ENCODE measurements at regions not wholly inside any gene's neighbourhood (a gene's known extent, or its start where the extent isn't known, plus 50 kb on each side); places are given as distances from the start of the nearest gene placed in this dataset.

- H3K27me3 ChIP-seq (ENCODE audit: control insufficient read depth, insufficient read depth, low read length) = peaks cover 4% of the 10 kb centered on the region
- H3K4me1 ChIP-seq (ENCODE audit: control insufficient read depth, insufficient read depth, low read length) = no peaks in the 10 kb centered on the region
- H3K4me3 ChIP-seq (ENCODE audit: low read depth, low read length) = no peak overlapping the region
- no peak overlapping the region for H3K9ac ChIP-seq (ENCODE audit: low read depth, low read length)
- H3K36me3 ChIP-seq (ENCODE audit: control insufficient read depth, insufficient read depth, low read length) = no peaks in the 10 kb centered on the region
- no peaks in the 10 kb centered on the region for H3K9me3 ChIP-seq (ENCODE audit: control insufficient read depth, insufficient read depth, low read length)
Observed at GRCh38 chr16:86059253-86060171, 160.6 kb downstream of the IRF8 start.

- H3K27me3 ChIP-seq (ENCODE audit: control insufficient read depth, insufficient read depth, low read length) = peaks cover 4% of the 10 kb centered on the region
- no peaks in the 10 kb centered on the region for H3K36me3 ChIP-seq (ENCODE audit: control insufficient read depth, insufficient read depth, low read length)
- H3K9ac ChIP-seq (ENCODE audit: low read depth, low read length) = no peak overlapping the region
- H3K4me3 ChIP-seq (ENCODE audit: low read depth, low read length) = no peak overlapping the region
- H3K9me3 ChIP-seq (ENCODE audit: control insufficient read depth, insufficient read depth, low read length) = no peaks in the 10 kb centered on the region
- no peaks in the 10 kb centered on the region for H3K4me1 ChIP-seq (ENCODE audit: control insufficient read depth, insufficient read depth, low read length)
Observed at GRCh38 chr16:86060381-86061317, 161.7 kb downstream of the IRF8 start.

- H3K27me3 ChIP-seq (ENCODE audit: control insufficient read depth, insufficient read depth, low read length) = peaks cover 4% of the 10 kb centered on the region
- H3K36me3 ChIP-seq (ENCODE audit: control insufficient read depth, insufficient read depth, low read length) = no peaks in the 10 kb centered on the region
- no peak overlapping the region for H3K4me3 ChIP-seq (ENCODE audit: low read depth, low read length)
- no peak overlapping the region for H3K9ac ChIP-seq (ENCODE audit: low read depth, low read length)
- no peaks in the 10 kb centered on the region for H3K4me1 ChIP-seq (ENCODE audit: control insufficient read depth, insufficient read depth, low read length)
- H3K9me3 ChIP-seq (ENCODE audit: control insufficient read depth, insufficient read depth, low read length) = no peaks in the 10 kb centered on the region
Observed at GRCh38 chr16:86061318-86061695, 162.3 kb downstream of the IRF8 start.

- Histone ChIP-seq H3K9me3 (ENCODE audit: control insufficient read depth, insufficient read depth, low read length) (no peaks in the 10 kb centered on the region), H3K4me1 (ENCODE audit: control insufficient read depth, insufficient read depth, low read length) (no peaks in the 10 kb centered on the region), H3K4me3 (ENCODE audit: low read depth, low read length) (no peak overlapping the region), H3K27me3 (ENCODE audit: control insufficient read depth, insufficient read depth, low read length) (peaks cover 4% of the 10 kb centered on the region), H3K36me3 (ENCODE audit: control insufficient read depth, insufficient read depth, low read length) (no peaks in the 10 kb centered on the region), H3K9ac (ENCODE audit: low read depth, low read length) (no peak overlapping the region)
Observed at GRCh38 chr16:86061721-86062120, 162.8 kb downstream of the IRF8 start.

GRCh38 chr16:86062271-86062965, 163.5 kb downstream of the IRF8 start:
- Histone ChIP-seq H3K9me3 (ENCODE audit: control insufficient read depth, insufficient read depth, low read length) (no peaks in the 10 kb centered on the region), H3K4me3 (ENCODE audit: low read depth, low read length) (no peak overlapping the region), H3K9ac (ENCODE audit: low read depth, low read length) (no peak overlapping the region), H3K27me3 (ENCODE audit: control insufficient read depth, insufficient read depth, low read length) (peaks cover 4% of the 10 kb centered on the region), H3K36me3 (ENCODE audit: control insufficient read depth, insufficient read depth, low read length) (no peaks in the 10 kb centered on the region), H3K4me1 (ENCODE audit: control insufficient read depth, insufficient read depth, low read length) (no peaks in the 10 kb centered on the region)

GRCh38 chr16:86063760-86064405, 164.9 kb downstream of the IRF8 start:
- Histone ChIP-seq H3K9ac (ENCODE audit: low read depth, low read length) (no peak overlapping the region), H3K4me1 (ENCODE audit: control insufficient read depth, insufficient read depth, low read length) (no peaks in the 10 kb centered on the region), H3K27me3 (ENCODE audit: control insufficient read depth, insufficient read depth, low read length) (peaks cover 4% of the 10 kb centered on the region), H3K36me3 (ENCODE audit: control insufficient read depth, insufficient read depth, low read length) (no peaks in the 10 kb centered on the region), H3K4me3 (ENCODE audit: low read depth, low read length) (no peak overlapping the region), H3K9me3 (ENCODE audit: control insufficient read depth, insufficient read depth, low read length) (no peaks in the 10 kb centered on the region)

- H3K27me3 ChIP-seq (ENCODE audit: control insufficient read depth, insufficient read depth, low read length) = peaks cover 4% of the 10 kb centered on the region
- no peak overlapping the region for H3K4me3 ChIP-seq (ENCODE audit: low read depth, low read length)
- H3K4me1 ChIP-seq (ENCODE audit: control insufficient read depth, insufficient read depth, low read length) = no peaks in the 10 kb centered on the region
- no peaks in the 10 kb centered on the region for H3K9me3 ChIP-seq (ENCODE audit: control insufficient read depth, insufficient read depth, low read length)
- no peak overlapping the region for H3K9ac ChIP-seq (ENCODE audit: low read depth, low read length)
- no peaks in the 10 kb centered on the region for H3K36me3 ChIP-seq (ENCODE audit: control insufficient read depth, insufficient read depth, low read length)
Observed at GRCh38 chr16:86064431-86065250, 165.7 kb downstream of the IRF8 start.

- Histone ChIP-seq H3K9ac (ENCODE audit: low read depth, low read length) (no peak overlapping the region), H3K9me3 (ENCODE audit: control insufficient read depth, insufficient read depth, low read length) (no peaks in the 10 kb centered on the region), H3K36me3 (ENCODE audit: control insufficient read depth, insufficient read depth, low read length) (no peaks in the 10 kb centered on the region), H3K27me3 (ENCODE audit: control insufficient read depth, insufficient read depth, low read length) (peaks cover 4% of the 10 kb centered on the region), H3K4me3 (ENCODE audit: low read depth, low read length) (no peak overlapping the region), H3K4me1 (ENCODE audit: control insufficient read depth, insufficient read depth, low read length) (no peaks in the 10 kb centered on the region)
Observed at GRCh38 chr16:86065711-86066110, 166.7 kb downstream of the IRF8 start.

- no peaks in the 10 kb centered on the region for H3K4me1 ChIP-seq (ENCODE audit: control insufficient read depth, insufficient read depth, low read length)
- peaks cover 4% of the 10 kb centered on the region for H3K27me3 ChIP-seq (ENCODE audit: control insufficient read depth, insufficient read depth, low read length)
Observed at GRCh38 chr16:86066811-86067210, 167.8 kb downstream of the IRF8 start.

GRCh38 chr16:86067516-86067915, 168.6 kb downstream of the IRF8 start:
- Histone ChIP-seq H3K9ac (ENCODE audit: low read depth, low read length) (no peak overlapping the region), H3K36me3 (ENCODE audit: control insufficient read depth, insufficient read depth, low read length) (no peaks in the 10 kb centered on the region), H3K4me3 (ENCODE audit: low read depth, low read length) (no peak overlapping the region), H3K4me1 (ENCODE audit: control insufficient read depth, insufficient read depth, low read length) (no peaks in the 10 kb centered on the region), H3K27me3 (ENCODE audit: control insufficient read depth, insufficient read depth, low read length) (no peaks in the 10 kb centered on the region), H3K9me3 (ENCODE audit: control insufficient read depth, insufficient read depth, low read length) (no peaks in the 10 kb centered on the region)

More at GRCh38 chr16:86066811-86067210, 167.8 kb downstream of the IRF8 start:
- no peaks in the 10 kb centered on the region for H3K9me3 ChIP-seq (ENCODE audit: control insufficient read depth, insufficient read depth, low read length)
- no peaks in the 10 kb centered on the region for H3K36me3 ChIP-seq (ENCODE audit: control insufficient read depth, insufficient read depth, low read length)
- no peak overlapping the region for H3K9ac ChIP-seq (ENCODE audit: low read depth, low read length)
- no peak overlapping the region for H3K4me3 ChIP-seq (ENCODE audit: low read depth, low read length)
